ENCODE measurements at regions not wholly inside any gene's neighbourhood (a gene's known extent, or its start where the extent isn't known, plus 50 kb on each side); places are given as distances from the start of the nearest gene placed in this dataset.

- H3K4me3 ChIP-seq (ENCODE audit: low read depth, low read length): no peak overlapping the region
- no peaks in the 10 kb centered on the region for H3K9me3 ChIP-seq (ENCODE audit: severe bottlenecking)
- DNase-seq: no peak
- no peaks in the 10 kb centered on the region for H3K36me3 ChIP-seq
- TF ChIP-seq, protein P1, sequence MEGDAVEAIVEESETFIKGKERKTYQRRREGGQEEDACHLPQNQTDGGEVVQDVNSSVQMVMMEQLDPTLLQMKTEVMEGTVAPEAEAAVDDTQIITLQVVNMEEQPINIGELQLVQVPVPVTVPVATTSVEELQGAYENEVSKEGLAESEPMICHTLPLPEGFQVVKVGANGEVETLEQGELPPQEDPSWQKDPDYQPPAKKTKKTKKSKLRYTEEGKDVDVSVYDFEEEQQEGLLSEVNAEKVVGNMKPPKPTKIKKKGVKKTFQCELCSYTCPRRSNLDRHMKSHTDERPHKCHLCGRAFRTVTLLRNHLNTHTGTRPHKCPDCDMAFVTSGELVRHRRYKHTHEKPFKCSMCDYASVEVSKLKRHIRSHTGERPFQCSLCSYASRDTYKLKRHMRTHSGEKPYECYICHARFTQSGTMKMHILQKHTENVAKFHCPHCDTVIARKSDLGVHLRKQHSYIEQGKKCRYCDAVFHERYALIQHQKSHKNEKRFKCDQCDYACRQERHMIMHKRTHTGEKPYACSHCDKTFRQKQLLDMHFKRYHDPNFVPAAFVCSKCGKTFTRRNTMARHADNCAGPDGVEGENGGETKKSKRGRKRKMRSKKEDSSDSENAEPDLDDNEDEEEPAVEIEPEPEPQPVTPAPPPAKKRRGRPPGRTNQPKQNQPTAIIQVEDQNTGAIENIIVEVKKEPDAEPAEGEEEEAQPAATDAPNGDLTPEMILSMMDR (IDR thresholded peaks at IDR 0.05; ENCODE audit: low read depth, low read length): no peak
- H3K27ac ChIP-seq: no peak overlapping the region
- no peaks in the 10 kb centered on the region for H3K27me3 ChIP-seq (ENCODE audit: insufficient read depth, low read depth, severe bottlenecking)
Observed at GRCh38 chr21:25428537-25428936, 178.7 kb downstream of the MRPL39 start.

DNA sequence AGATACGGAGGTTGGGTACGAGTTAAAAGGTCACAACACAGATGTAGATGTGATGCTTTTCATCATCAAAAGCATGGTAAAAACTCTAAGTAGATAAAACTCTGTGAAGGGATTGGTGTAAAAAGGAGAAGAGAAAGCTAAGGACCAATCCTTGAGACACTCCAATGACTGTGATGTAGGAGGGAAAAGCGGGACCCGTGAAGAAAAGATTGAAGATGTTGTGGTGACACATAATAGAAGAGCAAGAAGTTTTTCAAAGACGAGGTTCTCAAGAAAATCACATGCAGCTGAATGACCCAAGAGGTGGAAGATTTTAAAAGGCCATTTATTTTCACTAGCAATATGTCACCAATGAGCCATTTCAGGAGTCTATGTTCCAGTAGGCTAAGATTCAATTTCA, 179.5 kb downstream of the MRPL39 start:
- H3K36me3 ChIP-seq: no peaks in the 10 kb centered on the region
- no peak for DNase-seq
- no peak overlapping the region for H3K4me3 ChIP-seq (ENCODE audit: low read depth, low read length)
- TF ChIP-seq, protein P1 (IDR thresholded peaks at IDR 0.05; ENCODE audit: low read depth, low read length): no peak
- no peaks in the 10 kb centered on the region for H3K27me3 ChIP-seq (ENCODE audit: insufficient read depth, low read depth, severe bottlenecking)
- H3K9me3 ChIP-seq (ENCODE audit: severe bottlenecking): no peaks in the 10 kb centered on the region
- H3K27ac ChIP-seq: no peak overlapping the region

DNA sequence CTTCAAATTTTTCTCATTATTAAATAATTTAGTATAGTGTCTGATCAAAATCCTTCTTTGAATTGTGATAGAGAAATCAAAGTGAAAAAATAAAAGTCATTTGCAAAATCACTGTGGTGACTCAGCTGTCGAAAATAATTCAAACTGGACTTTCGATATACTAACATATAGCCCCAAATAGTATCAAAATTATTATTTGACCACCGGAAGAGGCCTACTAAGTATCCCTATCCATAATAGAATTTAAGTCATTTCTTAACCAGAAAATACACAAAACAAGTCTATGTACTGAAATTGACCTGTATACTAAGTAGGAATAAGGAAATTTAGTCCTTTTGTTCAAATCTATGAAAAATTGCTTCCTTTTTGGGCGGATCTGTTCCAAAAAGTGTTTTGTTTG, 180.7 kb downstream of the MRPL39 start:
- Histone ChIP-seq H3K4me3 (ENCODE audit: low read depth, low read length) (no peak overlapping the region), H3K36me3 (no peaks in the 10 kb centered on the region), H3K27me3 (ENCODE audit: insufficient read depth, low read depth, severe bottlenecking) (no peaks in the 10 kb centered on the region), H3K9me3 (ENCODE audit: severe bottlenecking) (no peaks in the 10 kb centered on the region), H3K27ac (no peak overlapping the region)
- no peak for DNase-seq
- TF ChIP-seq, protein P1 (IDR thresholded peaks at IDR 0.05; ENCODE audit: low read depth, low read length): no peak

- TF ChIP-seq, protein P1 (IDR thresholded peaks at IDR 0.05; ENCODE audit: low read depth, low read length): no peak
- no peak for DNase-seq
- Histone ChIP-seq H3K4me3 (ENCODE audit: low read depth, low read length) (no peak overlapping the region), H3K36me3 (no peaks in the 10 kb centered on the region), H3K27ac (no peak overlapping the region), H3K9me3 (ENCODE audit: severe bottlenecking) (no peaks in the 10 kb centered on the region), H3K27me3 (ENCODE audit: insufficient read depth, low read depth, severe bottlenecking) (no peaks in the 10 kb centered on the region)
Observed at GRCh38 chr21:25425156-25425555, 182.1 kb downstream of the MRPL39 start.

DNA sequence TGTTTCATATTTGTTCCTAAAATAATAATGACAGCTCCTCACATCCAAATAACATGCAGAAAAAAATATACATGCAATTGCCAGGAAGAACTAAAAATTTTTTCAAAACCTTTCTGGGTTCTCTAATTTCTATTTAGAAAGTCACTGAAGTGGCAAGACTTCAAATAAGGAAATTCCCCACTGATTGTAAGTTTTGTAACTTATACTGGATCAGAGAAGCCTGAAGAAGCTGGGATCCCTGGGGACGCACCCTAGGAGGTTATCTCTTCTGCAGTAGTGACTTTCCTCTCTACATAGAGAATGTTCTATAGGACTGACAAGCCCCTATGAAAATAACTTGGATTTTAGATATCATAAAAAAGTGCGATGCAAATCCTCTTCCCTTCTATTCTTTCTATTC, 182.6 kb downstream of the MRPL39 start:
- H3K9me3 ChIP-seq (ENCODE audit: severe bottlenecking): no peaks in the 10 kb centered on the region
- no peak overlapping the region for H3K27ac ChIP-seq
- no peak for DNase-seq
- H3K36me3 ChIP-seq: no peaks in the 10 kb centered on the region
- TF ChIP-seq, protein P1 (IDR thresholded peaks at IDR 0.05; ENCODE audit: low read depth, low read length): no peak
- H3K27me3 ChIP-seq (ENCODE audit: insufficient read depth, low read depth, severe bottlenecking): no peaks in the 10 kb centered on the region
- no peak overlapping the region for H3K4me3 ChIP-seq (ENCODE audit: low read depth, low read length)

DNA sequence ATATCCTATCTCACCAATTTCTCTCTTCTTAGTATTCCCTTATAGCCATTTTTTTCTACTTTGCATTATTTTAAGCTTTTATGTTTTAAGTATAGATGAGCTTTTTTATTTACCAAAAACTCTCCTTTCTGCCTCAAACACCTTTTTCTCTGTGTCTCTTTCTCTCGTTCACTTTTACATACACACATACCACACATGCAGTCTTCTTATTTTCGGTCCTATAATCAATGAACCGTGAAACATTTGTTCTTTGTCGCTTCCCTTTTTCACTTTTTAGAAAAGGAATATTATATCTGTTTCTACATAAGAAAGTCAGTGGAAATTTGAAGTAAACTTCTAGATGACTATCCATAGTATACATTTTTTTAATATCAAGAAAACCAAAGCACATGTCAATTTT, 183.2 kb downstream of the MRPL39 start:
- Histone ChIP-seq H3K9me3 (ENCODE audit: severe bottlenecking) (no peaks in the 10 kb centered on the region), H3K36me3 (no peaks in the 10 kb centered on the region), H3K27me3 (ENCODE audit: insufficient read depth, low read depth, severe bottlenecking) (no peaks in the 10 kb centered on the region), H3K27ac (no peak overlapping the region), H3K4me3 (ENCODE audit: low read depth, low read length) (no peak overlapping the region)
- no peak for DNase-seq
- TF ChIP-seq, protein P1 (IDR thresholded peaks at IDR 0.05; ENCODE audit: low read depth, low read length): no peak

Measured in WERI-Rb-1 (cell line).